HL-60/S4 (cell line): ENCODE measurements at regions not wholly inside any gene's neighbourhood (a gene's known extent, or its start where the extent isn't known, plus 50 kb on each side); places are given as distances from the start of the nearest gene placed in this dataset.

Experiments
- in situ Hi-C: fragments of 300-500 bp; cut with MboI; formaldehyde crosslinking; loops from 2 replicates; pipeline ENCODE4 v1.14.3; 2022; ENCODE audit warnings: low sequenced_read_pairs

DNA sequence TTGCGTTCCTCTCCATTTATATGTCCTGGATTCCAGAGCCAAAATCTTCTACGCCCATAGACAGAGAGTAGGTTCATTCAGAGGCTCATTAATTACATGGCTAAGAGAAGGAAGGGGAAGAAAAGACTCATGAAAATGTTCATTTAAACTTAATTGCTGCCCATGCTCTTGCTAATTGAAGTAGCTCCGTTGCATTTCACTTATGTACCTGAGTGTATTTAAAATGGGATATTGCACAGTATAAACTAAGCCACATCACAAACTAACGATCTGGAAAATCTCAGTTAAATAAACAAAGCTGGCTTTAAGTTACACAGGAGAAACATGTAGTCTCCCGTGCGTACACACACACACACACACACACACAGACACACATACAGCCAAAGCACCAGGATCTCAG, 269.2 kb downstream of the CDC5L start:
- in situ Hi-C loops: loop anchor here (10.0 kb wide), 1 partner anchor 1258 kb away; no protein-coding TSS in a partner anchor

DNA sequence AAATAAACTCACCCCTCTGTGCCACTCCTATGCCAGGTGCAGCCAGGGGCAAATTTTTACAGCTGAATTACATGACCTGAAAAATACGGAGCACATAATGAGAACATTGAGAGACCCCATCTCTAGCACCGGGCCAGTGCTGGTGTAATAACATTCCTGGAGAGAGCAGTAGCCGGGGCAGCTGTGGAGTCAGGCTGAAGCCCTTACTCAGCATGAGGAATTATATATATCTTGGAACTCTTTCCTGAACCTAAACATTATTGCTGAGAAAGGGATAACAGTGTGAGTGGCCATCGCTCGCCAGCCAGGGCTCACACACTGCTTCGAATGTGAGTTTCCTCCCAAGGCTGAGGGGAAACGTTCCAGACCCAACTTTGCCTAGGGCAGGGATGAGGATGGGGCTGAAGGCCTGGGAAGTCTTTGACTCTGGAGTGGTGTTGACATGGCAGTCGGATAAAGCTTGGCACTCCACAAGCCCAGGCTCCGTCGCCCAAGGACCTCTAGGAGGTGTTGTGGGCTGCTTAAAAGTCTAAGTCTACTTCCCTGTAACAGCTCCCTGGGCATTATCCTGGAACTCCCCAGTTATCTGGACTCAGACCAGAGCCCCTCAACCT, 269.8 kb downstream of the CDC5L start:
- in situ Hi-C loops: loop anchor here (10.0 kb wide), 1 partner anchor 1257 kb away; no protein-coding TSS in a partner anchor

DNA sequence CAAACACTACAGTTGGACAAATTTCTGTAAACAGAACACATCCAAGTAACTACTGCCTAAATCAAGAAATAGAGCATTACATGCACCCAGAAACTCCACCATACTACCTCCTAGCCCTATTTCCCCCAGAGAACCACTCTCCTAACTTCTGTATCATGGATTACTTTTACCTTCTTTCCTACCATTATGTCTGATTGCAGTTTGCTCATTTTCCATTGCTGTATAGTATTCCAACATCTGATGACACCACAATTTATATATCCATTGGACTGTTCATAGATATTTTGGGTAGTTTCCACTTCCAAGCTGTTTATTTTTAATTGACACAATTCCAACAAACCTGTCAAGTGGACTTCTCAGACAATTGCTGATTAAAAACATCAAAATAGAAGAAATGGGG, 271.1 kb downstream of the CDC5L start:
- in situ Hi-C loops: loop anchor here (10.0 kb wide), 1 partner anchor 1256 kb away; no protein-coding TSS in a partner anchor

GRCh38 chr6:44659726-44660125, 272.2 kb downstream of the CDC5L start:
- in situ Hi-C loops: loop anchor here (10.0 kb wide), 1 partner anchor 1255 kb away; no protein-coding TSS in a partner anchor

GRCh38 chr6:44660561-44661220, 273.2 kb downstream of the CDC5L start:
- in situ Hi-C loops: no loop called here

- in situ Hi-C loops: no loop called here
These were observed 273.9 kb downstream of the CDC5L start for GRCh38 chr6:44661221-44662008.

- in situ Hi-C loops: no loop called here
These were observed 275.1 kb downstream of the CDC5L start for GRCh38 chr6:44662461-44663121.

GRCh38 chr6:44663860-44664634, 276.5 kb downstream of the CDC5L start:
- in situ Hi-C loops: no loop called here

- in situ Hi-C loops: no loop called here
These were observed 277.2 kb downstream of the CDC5L start for GRCh38 chr6:44664716-44665115.

- in situ Hi-C loops: no loop called here
These were observed 277.6 kb downstream of the CDC5L start for GRCh38 chr6:44665143-44665542.

DNA sequence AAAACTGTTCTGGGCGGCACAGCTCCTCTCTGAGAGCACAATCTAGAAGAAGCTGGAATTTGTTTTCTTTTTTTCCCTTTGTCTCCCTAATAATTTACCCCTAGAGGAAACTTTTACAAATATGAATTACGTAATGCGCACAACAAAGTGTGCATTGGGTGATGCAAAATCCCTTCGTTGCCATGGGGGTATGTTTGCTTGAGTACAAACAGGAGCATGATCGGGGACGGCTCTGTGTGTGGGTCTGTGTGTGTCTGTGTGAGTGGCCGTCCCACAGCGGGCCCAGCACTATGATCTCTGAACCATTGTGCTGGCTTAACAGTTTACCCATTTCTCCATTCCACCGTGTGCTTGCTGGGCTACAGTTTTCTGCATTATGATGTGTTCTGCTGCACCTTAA, 278.2 kb downstream of the CDC5L start:
- in situ Hi-C loops: no loop called here

DNA sequence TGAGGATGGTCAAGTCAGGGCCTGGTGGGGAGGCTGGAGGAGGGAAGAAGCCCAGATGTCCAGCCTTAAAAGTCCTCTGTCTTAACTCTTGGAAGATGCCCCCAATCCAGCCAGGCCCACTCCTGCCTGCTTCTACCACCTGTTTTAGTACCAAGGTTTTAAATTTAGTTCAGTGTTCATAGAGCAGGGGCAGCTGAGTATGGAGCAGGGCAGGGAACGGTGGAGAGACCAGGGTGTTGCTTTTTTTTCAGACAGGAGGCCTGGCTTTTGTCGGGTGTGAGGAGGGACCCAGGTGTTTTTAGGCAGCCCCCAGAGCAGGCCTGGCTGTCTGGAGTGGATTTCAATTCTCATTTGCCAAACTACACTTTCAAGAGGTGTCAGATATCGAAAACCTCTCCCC, 278.8 kb downstream of the CDC5L start:
- in situ Hi-C loops: no loop called here

GRCh38 chr6:44667226-44667625, 279.7 kb downstream of the CDC5L start:
- in situ Hi-C loops: no loop called here

- in situ Hi-C loops: no loop called here
These were observed 280.3 kb downstream of the CDC5L start for GRCh38 chr6:44667668-44668390.

GRCh38 chr6:44668391-44668930, 281.0 kb downstream of the CDC5L start:
- in situ Hi-C loops: no loop called here

DNA sequence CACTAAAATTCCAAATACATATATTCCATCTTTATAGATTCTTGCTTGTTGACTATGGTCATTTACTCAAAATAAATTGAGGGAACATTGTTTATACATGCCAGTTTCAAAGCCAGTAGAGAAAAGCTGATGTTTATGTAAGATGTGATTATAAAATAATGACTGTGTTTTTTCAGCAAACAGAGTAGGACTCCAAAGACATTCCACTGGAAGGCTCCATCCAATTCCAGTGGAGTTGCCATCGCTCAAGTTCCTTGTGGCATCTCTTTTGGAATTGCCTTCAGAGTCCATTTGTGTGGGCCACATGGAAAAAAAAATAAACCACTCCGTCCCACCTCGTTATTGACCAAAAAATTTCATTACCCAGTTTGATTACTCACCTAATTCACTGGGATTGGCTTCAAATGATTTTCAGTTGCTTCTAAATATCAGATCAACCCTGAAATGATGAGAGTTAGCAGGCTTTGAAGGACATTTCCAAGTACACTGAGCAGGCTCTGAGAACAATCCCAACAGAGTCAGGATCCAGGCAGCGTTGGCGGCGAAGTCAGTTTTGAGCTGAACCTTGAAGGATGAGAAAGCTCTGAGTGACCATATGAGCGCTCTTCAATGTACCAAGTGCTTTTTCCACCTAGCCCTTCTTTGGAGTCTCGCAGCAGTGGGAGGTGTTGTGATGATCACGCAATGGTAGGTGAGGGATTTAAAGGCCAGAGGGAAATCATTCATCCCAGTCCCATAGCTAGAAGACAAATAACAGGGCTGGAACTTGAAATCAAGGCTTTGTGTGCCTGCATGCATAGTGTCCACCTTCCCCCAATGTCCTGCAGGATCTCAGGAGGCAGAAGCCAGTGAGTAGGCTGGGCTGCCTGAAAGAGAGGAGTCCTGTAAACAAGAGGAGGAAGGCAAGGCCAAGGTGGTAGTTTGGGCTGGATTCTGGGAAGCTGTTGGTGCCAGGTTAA, 281.7 kb downstream of the CDC5L start:
- in situ Hi-C loops: no loop called here

GRCh38 chr6:44670146-44670545, 282.6 kb downstream of the CDC5L start:
- in situ Hi-C loops: no loop called here

GRCh38 chr6:44671333-44671732, 283.8 kb downstream of the CDC5L start:
- in situ Hi-C loops: no loop called here
